Stimulated activated CD8-positive, alpha-beta memory T cell treated with anti-CD3 and anti-CD28 coated beads, Interleukin-2, amount 100 ng/mL, for 48 hours (primary cell): ENCODE measurements at regions not wholly inside any gene's neighbourhood (a gene's known extent, or its start where the extent isn't known, plus 50 kb on each side); places are given as distances from the start of the nearest gene placed in this dataset.

Source experiments
- DNase-seq, 2 donors: peaks; one replicate each; pipeline ENCODE4 v3.0.0-alpha.2; 2020; ENCODE audit warnings: low read depth in 2 of 2

GRCh38 chr5:125169396-125169795 lies 423.0 kb upstream of the ZNF608 start:
- no peak for DNase-seq

- DNase-seq: no peak
Observed at GRCh38 chr5:125171641-125172040, 425.2 kb upstream of the ZNF608 start.

DNA sequence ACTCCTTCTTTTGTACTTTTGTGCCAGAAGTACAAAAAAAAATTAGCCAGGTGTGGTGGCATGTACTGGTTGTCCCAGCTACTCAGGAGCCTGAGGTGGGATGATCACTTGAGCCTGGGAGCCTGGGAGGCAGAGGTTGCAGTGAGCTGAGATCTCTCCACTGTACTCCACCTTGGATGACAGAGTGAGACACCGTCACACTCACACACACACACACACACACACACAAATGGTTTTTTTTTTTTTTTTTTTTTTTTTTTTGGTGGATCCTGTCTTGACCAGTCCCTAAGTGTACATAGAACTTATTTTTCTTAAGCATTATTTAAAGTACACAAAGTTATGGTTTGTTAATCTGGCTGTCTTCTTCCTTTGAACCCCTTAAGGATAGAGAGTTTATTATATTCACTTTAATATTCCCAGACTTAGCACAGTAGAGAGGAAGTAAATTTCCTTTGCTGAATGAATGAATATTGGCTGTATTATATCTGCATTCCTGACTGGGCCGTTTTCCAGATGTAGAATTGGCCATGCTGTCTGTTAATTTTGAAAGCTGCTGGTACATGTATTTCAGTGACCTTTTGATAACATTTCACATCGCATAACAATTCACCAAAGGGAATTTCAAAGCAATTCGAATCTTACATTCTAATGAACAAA lies 429.0 kb upstream of the ZNF608 start:
- DNase-seq: no peak

GRCh38 chr5:125176005-125176390 lies 429.6 kb upstream of the ZNF608 start:
- DNase-seq: no peak

GRCh38 chr5:125177340-125177739 lies 430.9 kb upstream of the ZNF608 start:
- DNase-seq: no peak

GRCh38 chr5:125179612-125180011 lies 433.2 kb upstream of the ZNF608 start:
- no peak for DNase-seq

- no peak for DNase-seq
Observed at GRCh38 chr5:125180231-125180829, 433.9 kb upstream of the ZNF608 start.

DNA sequence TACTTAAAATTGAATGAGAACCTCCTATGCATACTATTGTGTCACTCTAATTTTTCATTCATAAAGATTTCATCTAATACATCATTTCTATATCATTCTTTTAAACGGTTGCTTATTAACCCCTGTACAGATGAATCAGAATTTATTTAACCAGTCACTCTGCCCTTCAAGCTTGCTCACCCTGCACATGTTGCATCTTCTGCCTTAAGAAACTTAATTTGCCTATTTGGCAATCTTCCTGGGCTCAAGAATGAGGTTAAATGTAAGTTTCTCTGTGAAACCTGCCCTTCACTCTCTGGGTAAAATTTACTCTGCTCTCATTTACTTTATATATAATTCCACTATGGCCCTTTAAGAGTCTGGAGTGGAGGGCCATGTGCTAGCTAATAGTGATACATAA lies 434.7 kb upstream of the ZNF608 start:
- no peak for DNase-seq

DNA sequence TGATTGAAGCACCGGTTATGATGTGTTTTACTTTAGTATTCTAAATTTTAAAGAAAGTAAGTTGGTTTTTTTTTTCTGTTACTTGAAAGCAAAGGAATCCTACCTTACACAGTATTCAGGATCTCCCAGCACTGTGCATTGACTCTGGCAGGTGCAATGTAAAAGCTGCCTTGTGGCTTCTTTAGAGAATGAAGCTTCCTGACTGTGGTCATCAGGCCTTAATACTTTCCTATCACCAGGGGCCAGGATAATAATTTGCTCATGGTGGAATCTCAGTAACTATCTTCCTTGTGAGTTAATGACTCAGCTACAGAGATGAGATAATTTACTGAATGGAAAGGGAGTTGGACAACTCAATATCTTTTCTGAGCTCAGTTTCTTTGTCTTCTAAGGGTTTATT lies 435.5 kb upstream of the ZNF608 start:
- no peak for DNase-seq

DNA sequence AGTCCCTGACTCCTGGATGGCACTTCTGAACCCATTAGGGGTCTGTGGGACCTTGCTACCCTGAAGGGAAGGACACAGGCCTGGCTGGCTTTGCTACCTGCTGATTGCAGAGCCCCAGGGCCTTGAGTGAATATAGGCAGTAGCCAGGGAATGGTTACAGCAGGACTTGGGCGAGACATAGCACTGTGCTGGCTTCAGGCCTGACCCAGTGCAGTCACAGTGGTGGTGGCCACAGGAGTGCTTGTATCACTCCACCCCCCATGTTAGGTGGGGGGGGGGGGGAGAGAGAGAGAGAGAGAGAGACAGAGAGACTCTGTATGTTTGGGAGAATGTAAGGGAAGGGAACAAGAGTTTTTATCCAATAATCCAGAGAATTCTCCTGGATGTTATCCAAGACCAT lies 439.3 kb upstream of the ZNF608 start:
- DNase-seq: no peak

- DNase-seq: no peak
Observed at GRCh38 chr5:125186911-125187375, 440.5 kb upstream of the ZNF608 start.

DNA sequence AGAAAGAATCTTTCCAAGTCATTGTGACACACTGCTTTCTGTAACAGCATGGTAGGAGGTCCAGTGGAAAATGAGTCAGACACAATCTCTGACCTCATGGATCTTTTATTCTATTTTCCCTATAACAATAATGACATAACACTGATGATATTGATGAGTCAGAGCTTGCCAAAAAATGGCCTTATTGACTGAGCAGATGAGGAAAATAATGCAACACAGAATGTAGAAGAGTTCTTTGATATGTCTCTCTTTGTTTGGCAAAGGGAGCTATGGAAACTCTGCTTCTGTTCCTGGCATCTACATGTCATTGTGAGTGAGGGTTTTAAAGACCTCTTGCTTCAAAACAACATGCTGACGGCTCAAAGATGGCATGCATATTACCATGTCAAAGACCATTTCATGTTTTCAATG lies 443.1 kb upstream of the ZNF608 start:
- no peak for DNase-seq

DNA sequence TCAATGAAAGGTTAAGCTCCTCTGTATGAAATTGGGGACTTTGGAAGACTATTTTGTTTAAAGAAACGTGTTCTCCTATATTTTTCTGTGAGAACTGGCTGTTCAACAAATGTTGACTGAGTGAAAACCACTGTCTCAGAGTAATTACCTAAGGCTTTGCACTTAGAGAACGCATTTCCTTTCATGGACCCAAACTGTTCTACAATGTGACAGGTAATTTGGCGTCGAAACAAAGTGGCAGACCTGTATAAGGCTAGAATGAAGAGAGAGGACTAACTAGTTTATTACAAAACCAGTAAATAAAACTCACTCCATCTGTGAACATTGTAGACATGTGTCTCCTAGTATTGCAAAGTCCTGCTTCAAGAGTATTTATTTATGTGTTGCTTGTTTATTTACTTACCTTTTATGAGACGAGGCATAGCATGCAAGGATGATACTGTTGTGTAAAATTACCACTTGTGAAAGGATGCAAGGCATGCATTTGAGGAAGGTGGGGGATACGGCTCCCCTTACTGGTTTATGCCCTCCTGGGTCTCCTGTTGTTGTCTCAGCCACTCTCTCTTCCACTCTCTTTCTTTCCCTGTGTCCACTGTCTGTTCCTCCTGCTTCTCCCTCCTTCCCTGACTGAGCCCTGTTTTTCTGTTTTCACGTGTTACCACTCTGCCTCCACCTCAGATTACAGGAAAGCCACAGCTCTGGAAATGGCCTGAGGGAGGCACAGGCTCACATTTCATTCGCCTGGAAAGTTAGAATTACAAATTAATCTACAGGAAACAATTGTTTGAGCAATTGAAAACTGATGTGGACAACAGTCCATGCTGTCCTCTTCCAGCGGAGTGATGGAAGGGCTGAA lies 444.0 kb upstream of the ZNF608 start:
- no peak for DNase-seq

GRCh38 chr5:125194883-125195282 lies 448.4 kb upstream of the ZNF608 start:
- DNase-seq: no peak

- DNase-seq: no peak
Observed at GRCh38 chr5:125196481-125197111, 450.2 kb upstream of the ZNF608 start.

DNA sequence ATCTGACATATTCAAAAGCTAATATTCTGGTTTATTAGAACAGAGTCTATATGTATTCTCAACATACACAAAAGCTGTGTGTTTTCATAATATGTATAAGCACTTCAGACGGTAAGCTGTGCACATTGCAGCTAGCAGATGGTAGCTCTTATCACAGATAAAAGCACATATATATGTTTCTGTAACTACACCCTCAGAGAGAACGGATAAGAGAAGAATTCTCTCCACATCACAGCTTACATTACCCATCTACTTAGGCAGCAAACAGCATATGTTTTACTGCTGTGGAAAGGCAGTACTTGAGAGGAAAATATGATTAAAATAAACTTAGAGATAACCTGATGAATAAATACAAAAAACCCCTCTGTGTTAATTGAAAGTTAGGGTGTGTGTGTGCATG lies 450.9 kb upstream of the ZNF608 start:
- no peak for DNase-seq

DNA sequence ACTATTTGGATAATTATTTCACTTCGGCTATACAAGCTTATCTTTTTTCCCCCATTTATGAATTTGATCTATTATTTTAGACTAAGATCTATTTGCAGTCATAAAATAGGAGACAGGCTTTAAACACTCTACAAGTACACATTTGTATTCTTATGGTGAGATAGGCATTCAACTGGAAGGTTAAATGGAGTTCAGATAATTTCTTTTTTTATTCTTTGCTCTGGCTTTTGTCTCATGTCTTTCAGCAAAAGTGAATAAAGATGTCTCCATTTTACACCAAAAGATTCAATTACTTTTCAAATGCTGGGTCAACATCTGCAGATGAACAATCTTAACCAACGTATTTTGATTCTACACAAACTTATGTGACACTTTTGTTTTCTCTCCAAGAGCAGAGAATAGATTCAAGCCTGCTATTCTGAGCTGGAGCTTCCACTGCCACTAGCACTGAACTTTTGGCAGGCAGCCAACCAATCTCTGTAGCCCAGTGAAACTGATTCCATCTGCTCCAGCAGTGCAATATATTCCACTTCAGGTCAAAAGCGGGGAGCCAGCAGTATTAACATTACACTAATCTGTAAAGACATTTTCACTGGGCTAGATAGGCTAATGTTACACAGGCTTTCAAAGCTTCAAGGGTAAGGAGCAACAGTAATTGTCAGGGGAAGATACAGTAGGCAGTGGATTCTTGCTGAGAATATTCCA lies 452.0 kb upstream of the ZNF608 start:
- no peak for DNase-seq

DNA sequence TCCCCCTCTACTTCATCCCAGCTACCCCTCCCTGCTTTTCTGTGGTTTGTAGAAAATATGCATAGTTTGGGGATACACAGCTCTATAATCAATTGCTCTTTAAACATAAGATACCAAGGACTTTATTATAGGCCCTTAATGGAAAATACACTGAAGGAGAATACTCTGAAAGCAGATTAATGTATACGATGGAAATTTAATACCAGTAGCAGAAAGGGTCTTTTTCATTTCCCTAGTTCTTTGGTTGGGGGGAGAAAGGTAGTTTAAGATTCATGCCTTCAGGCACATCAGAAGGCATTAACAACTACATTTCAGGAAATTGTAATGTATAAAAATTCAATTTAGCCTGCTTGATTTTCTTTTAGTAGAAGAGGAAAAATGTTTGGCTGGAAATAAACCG lies 452.9 kb upstream of the ZNF608 start:
- no peak for DNase-seq

GRCh38 chr5:125199968-125200865 lies 453.8 kb upstream of the ZNF608 start:
- DNase-seq: no peak

DNA sequence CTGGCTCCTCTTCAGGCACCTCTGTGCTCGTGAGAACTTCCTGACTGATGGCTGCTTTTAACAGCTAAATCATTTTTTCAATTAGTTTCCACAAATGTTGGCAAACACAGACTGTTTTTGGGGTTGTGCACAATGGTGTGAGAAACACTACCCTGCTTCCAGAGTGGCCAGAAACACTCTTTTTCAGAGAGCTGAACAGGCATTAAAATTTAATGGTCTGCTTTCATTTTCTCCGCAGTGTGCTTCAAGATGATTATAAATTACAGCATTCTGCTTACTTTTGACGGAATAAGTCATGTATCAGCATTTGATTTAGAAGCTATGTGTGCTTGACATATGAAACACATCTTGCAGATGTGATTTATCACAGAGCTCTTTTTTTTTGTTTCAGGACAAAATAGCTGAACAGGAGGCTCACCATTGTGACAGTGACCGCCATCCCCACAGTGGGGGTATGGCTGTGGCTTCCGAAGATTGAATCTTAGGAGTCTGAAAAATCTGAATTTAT lies 454.5 kb upstream of the ZNF608 start:
- DNase-seq: no peak
